ENCODE measurements at regions not wholly inside any gene's neighbourhood (a gene's known extent, or its start where the extent isn't known, plus 50 kb on each side); places are given as distances from the start of the nearest gene placed in this dataset.

DNA sequence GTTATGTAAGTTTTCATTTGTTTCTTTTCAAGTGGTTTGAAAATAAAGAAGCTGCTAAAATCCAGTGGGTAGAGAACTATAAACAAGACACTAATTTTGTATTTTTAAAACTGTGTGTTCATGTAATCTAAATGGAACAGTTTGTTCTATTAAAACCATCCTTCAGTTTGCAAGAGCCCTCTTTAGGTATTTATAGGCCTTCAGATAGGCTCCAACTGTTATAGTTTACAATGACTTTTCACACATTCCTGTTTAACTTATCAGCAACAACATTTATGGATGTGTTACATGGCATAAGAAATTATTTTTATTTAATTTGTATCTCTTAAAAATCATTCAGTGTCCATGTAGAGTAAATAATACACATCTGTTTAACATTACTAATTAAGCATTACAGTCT lies 126.7 kb upstream of the SLCO6A1 start:
- no peak for TF ChIP-seq YY1 (IDR thresholded peaks at IDR 0.05; ENCODE audit: insufficient read depth, insufficient read length)
- TF ChIP-seq ZNF274 (IDR thresholded peaks at IDR 0.05; ENCODE audit: low read depth, low read length), result no peak
